K562 (cell line): ENCODE measurements at regions not wholly inside any gene's neighbourhood (a gene's known extent, or its start where the extent isn't known, plus 50 kb on each side); places are given as distances from the start of the nearest gene placed in this dataset.

Source experiments
- ATAC-seq: fragments of 200-7000 bp; cut with Tn5 transposase; 3 replicates; pipeline ENCODE4 v1.9.1; 2020; ENCODE audit warnings: moderate library complexity
- BruUV-seq: library from RNA; stranded (reverse); fragments of 400-500 nt; replicated peaks from 2 replicates; lab custom pipeline; 2021; lab: Mats Ljungman, UMichigan
- CTCF ChIA-PET: fragments of 300-600 bp; formaldehyde crosslinking; extraction: SDS; loops from one replicate; lab custom pipeline; 2021; ENCODE audit warnings: low intra/inter-chr PET ratio; lab: Yijun Ruan, JAX
- POLR2A ChIA-PET: fragments of 300-600, 350-650 bp; sonication (Branson Sonifier 250); formaldehyde crosslinking; extraction: SDS; loops from one replicate; lab custom pipeline; 2021; ENCODE audit warnings: antibody characterized with exemption, inconsistent platforms; lab: Yijun Ruan, JAX
- DNase-seq, 4 experiments: peaks; one replicate each; pipeline versions ENCODE4 v3.0.0 to v3.0.0-alpha.2; 2011 to 2018; ENCODE audit warnings: low spot score in 3 of 4, mixed read lengths in 3 of 4; ENCODE audit errors: extremely low read depth in 1 of 4
- FAIRE-seq: peaks from 2 replicates; lab custom pipeline; 2011; peaks lifted over from hg19 to GRCh38; lab: Jason Lieb, UNC
- H2AFZ ChIP-seq: 2 replicates; pipeline ENCODE4 v1.6.0; 2011; ENCODE audit warnings: low read depth, low read length, control low read depth, inconsistent platforms
- H3K27ac ChIP-seq: fragments of 200-600 bp; 3 replicates; pipeline ENCODE4 v1.8.0; 2011; ENCODE audit warnings: low read depth, mild to moderate bottlenecking, control low read depth, inconsistent platforms, low read length, moderate library complexity, mixed read lengths; ENCODE audit errors: extremely low read depth
- H3K27me3 ChIP-seq, 2 experiments: fragments of 300-600 bp in 1 of 2; 2 replicates in 1 of 2; 3 replicates in 1 of 2; pipeline versions ENCODE4 v1.6.0 to v1.8.0; 2011; ENCODE audit warnings: inconsistent platforms in 2 of 2, low read length in 2 of 2, mild to moderate bottlenecking in 1 of 2, mixed read lengths in 1 of 2, moderate library complexity in 1 of 2; ENCODE audit not compliant: control insufficient read depth in 2 of 2, insufficient read depth in 2 of 2
- H3K36me3 ChIP-seq: fragments of 300-600 bp; 3 replicates; pipeline ENCODE4 v1.8.0; 2011; ENCODE audit warnings: mild to moderate bottlenecking, low read length, inconsistent platforms; ENCODE audit not compliant: control insufficient read depth, insufficient read depth
- H3K4me1 ChIP-seq, 2 experiments: fragments of 200-600 bp in 1 of 2; replicated peaks in 1 of 2; 2 replicates in 1 of 2; 3 replicates in 1 of 2; pipeline versions ENCODE4 v1.5.1 to v1.8.0; 2011; ENCODE audit warnings: inconsistent platforms in 2 of 2, low read length in 2 of 2, mild to moderate bottlenecking in 1 of 2, mixed read lengths in 1 of 2, moderate library complexity in 1 of 2; ENCODE audit not compliant: control insufficient read depth in 2 of 2, insufficient read depth in 2 of 2
- H3K4me2 ChIP-seq: 2 replicates; pipeline ENCODE4 v1.6.1; 2011; ENCODE audit warnings: low read length, control low read depth, inconsistent platforms, mixed read lengths; ENCODE audit not compliant: insufficient read depth
- H3K4me3 ChIP-seq: fragments of 200-600 bp; sonication (generic), shearing (Covaris generic); 2 replicates; pipeline ENCODE4 v1.5.1; 2016; ENCODE audit warnings: control low read depth, inconsistent platforms
- H3K79me2 ChIP-seq: fragments of 200-600 bp; 3 replicates; pipeline ENCODE4 v1.8.0; 2011; ENCODE audit warnings: low read length, inconsistent platforms; ENCODE audit not compliant: control insufficient read depth, insufficient read depth
- H3K9ac ChIP-seq, 2 experiments: 2 replicates each; pipeline versions ENCODE4 v1.6.0 to v1.6.1; 2011; ENCODE audit warnings: low read depth in 2 of 2, low read length in 2 of 2, control low read depth in 1 of 2, inconsistent platforms in 1 of 2, mild to moderate bottlenecking in 1 of 2, mixed read lengths in 1 of 2; ENCODE audit not compliant: insufficient read depth in 1 of 2
- H3K9me1 ChIP-seq: one replicate; pipeline ENCODE4 v1.6.0; 2011; ENCODE audit warnings: inconsistent platforms, mild to moderate bottlenecking, low read length, moderate library complexity; ENCODE audit not compliant: control insufficient read depth, insufficient read depth
- H3K9me3 ChIP-seq: replicated peaks from 2 replicates; pipeline ENCODE4 v1.5.1; 2011; ENCODE audit warnings: low read depth, low read length, inconsistent platforms; ENCODE audit not compliant: control insufficient read depth, insufficient read depth
- H4K20me1 ChIP-seq: replicated peaks from 2 replicates; pipeline ENCODE4 v1.6.1; 2011; ENCODE audit warnings: low read length, inconsistent platforms, mixed read lengths; ENCODE audit not compliant: control insufficient read depth, insufficient read depth
- ASH1L ChIP-seq: fragments of 450-650 bp; IDR thresholded peaks from 2 replicates; pipeline ENCODE4 v1.6.1; 2018; ENCODE audit warnings: borderline replicate concordance, mild to moderate bottlenecking, low read depth; ENCODE audit not compliant: partially characterized antibody
- CSDE1 ChIP-seq, 2 experiments: fragments of 450-650 bp; IDR thresholded peaks; 2 replicates each; pipeline ENCODE4 v1.6.1; 2016; ENCODE audit warnings: mild to moderate bottlenecking in 1 of 2
- DEAF1 ChIP-seq: fragments of 450-650 bp; formaldehyde crosslinking; IDR thresholded peaks from 2 replicates; pipeline ENCODE4 v1.4.0; 2020; ENCODE audit warnings: mild to moderate bottlenecking, moderate library complexity
- KLF1 ChIP-seq: fragments of 450-650 bp; IDR thresholded peaks from 2 replicates; pipeline ENCODE4 v1.6.1; 2016; ENCODE audit warnings: missing genetic modification characterization, missing compliant biosample characterization
- PHB2 ChIP-seq: fragments of 450-650 bp; IDR thresholded peaks from 2 replicates; pipeline ENCODE4 v1.6.1; 2017; ENCODE audit warnings: low read depth
- POLR2A ChIP-seq: fragments of 450-650 bp; conservative IDR thresholded peaks from 2 replicates; pipeline ENCODE4 v1.6.1; 2016
- SMAD2 ChIP-seq: fragments of 150-350 bp; IDR thresholded peaks from 2 replicates; pipeline ENCODE4 v1.6.1; 2014; ENCODE audit warnings: low read depth, mild to moderate bottlenecking, low read length
- SNIP1 ChIP-seq: fragments of 450-650 bp; IDR thresholded peaks from 2 replicates; pipeline ENCODE4 v1.7.1; 2017; ENCODE audit warnings: low read depth, mild to moderate bottlenecking
- ZNF12 ChIP-seq: sonication (generic); formaldehyde crosslinking; IDR thresholded peaks from 2 replicates; pipeline ENCODE4 v1.4.0; 2020; ENCODE audit warnings: mild to moderate bottlenecking, missing genetic modification reagents
- ZNF696 ChIP-seq: fragments of 250-450 bp; sonication (Bioruptor Pico); conservative IDR thresholded peaks from 2 replicates; pipeline ENCODE4 v1.4.0; 2020; ENCODE audit warnings: mild to moderate bottlenecking, moderate library complexity
- WGBS: fragments of 100-300 bp; shearing (Covaris generic); methylation state at CpG from one replicate; pipeline ENCODE4 v1.1.6; 2016; ENCODE audit warnings: low coverage, mixed read lengths; ENCODE audit not compliant: insufficient coverage; ENCODE audit errors: missing lambda C conversion rate; 5-methylcytosine and 5-hydroxymethylcytosine counted together
- in situ Hi-C: fragments of 300-500 bp; cut with MboI; formaldehyde crosslinking; loops from 4 replicates; pipeline ENCODE4 v1.15.0; 2018; ENCODE audit warnings: inconsistent platforms, mixed read lengths
- intact Hi-C: fragments of 100-400 bp; cut with micrococcal nuclease; formaldehyde crosslinking; loops from 2 replicates; pipeline ENCODE4 v1.14.2; 2022
- TF ChIP-seq, protein P1 (sequence below): fragments of 450-650 bp; formaldehyde crosslinking; conservative IDR thresholded peaks from 2 replicates; pipeline ENCODE4 v1.4.0; 2022; ENCODE audit warnings: mild to moderate bottlenecking, missing genetic modification characterization

- TF ChIP-seq DEAF1 (CRISPR knock-in tag), result peak; percentile 41; the same call in 1 of the 2 replicates
- TF ChIP-seq, protein P1, sequence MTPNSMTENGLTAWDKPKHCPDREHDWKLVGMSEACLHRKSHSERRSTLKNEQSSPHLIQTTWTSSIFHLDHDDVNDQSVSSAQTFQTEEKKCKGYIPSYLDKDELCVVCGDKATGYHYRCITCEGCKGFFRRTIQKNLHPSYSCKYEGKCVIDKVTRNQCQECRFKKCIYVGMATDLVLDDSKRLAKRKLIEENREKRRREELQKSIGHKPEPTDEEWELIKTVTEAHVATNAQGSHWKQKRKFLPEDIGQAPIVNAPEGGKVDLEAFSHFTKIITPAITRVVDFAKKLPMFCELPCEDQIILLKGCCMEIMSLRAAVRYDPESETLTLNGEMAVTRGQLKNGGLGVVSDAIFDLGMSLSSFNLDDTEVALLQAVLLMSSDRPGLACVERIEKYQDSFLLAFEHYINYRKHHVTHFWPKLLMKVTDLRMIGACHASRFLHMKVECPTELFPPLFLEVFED (CRISPR knock-in tag), result no peak
Observed at GRCh38 chr2:88874063-88874657, 182.7 kb downstream of the RPIA start (continued).

- H3K9ac ChIP-seq, result no peak overlapping the region
- H3K4me3 ChIP-seq, result no peak overlapping the region
- no peaks in the 10 kb centered on the region for H3K9me3 ChIP-seq
- DNase-seq (no peak), FAIRE-seq (no peak), ATAC-seq (no peak)
- intact Hi-C loops, result no loop called here
- no peak overlapping the region for H3K4me2 ChIP-seq
- no peaks in the 10 kb centered on the region for H3K79me2 ChIP-seq
- TF ChIP-seq ASH1L, result no peak
- TF ChIP-seq CSDE1 (IDR thresholded peaks at IDR 0.05), result no peak
- no peak for TF ChIP-seq SNIP1
- TF ChIP-seq KLF1 (tag), result no peak
- no peak for TF ChIP-seq POLR2A
- no peak for TF ChIP-seq SMAD2
- TF ChIP-seq ZNF696 (CRISPR knock-in tag), result no peak
- no peak for TF ChIP-seq ZNF12 (CRISPR knock-in tag)
- TF ChIP-seq PHB2, result no peak
- in situ Hi-C loops, result loop anchor here (25.0 kb wide), 1 partner anchor 262 kb away; no protein-coding TSS in a partner anchor
- BruUV-seq, result no TSS peak
- H3K4me1 ChIP-seq, result no peaks in the 10 kb centered on the region
- H3K27ac ChIP-seq, result no peak overlapping the region
- 2% methylated on average over 3 of the region's 3 CpGs for WGBS
- H4K20me1 ChIP-seq, result no peaks in the 10 kb centered on the region
- no peaks in the 10 kb centered on the region for H3K9me1 ChIP-seq
- no peak overlapping the region for H2AFZ ChIP-seq
- ChIA-PET CTCF (interaction anchor here (0.6 kb wide), 1 partner anchor 44 kb away, joined by 3 read pairs; no protein-coding TSS in a partner anchor), POLR2A (interaction anchor here (1.1 kb wide), 1 partner anchor 10 kb away, joined by 4 read pairs; no protein-coding TSS in a partner anchor)
- no peaks in the 10 kb centered on the region for H3K36me3 ChIP-seq
- H3K27me3 ChIP-seq, result no peaks in the 10 kb centered on the region
Observed at GRCh38 chr2:88875736-88876135, 184.3 kb downstream of the RPIA start.
